ENCODE measurements at regions not wholly inside any gene's neighbourhood (a gene's known extent, or its start where the extent isn't known, plus 50 kb on each side); places are given as distances from the start of the nearest gene placed in this dataset.

DNA sequence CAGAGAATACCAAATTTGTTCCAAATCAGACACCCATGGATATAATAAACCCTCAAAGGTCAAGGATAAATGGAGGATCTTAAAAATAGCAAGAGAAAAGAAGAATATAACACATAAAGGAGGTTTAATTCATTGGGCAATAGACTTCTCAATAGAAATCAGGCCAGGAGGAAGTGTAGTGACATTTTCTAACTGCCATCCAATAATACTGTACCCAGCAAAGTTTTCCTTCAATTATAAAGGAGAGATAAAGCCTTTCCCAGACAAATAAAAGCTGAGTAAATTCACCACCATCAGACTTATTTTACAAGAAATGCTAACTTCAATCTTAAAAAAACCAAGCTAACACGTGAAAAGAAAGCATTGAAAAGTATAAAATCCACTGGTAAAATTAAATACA lies 121.6 kb downstream of the MSTN start:
- ATAC-seq, result no peak
- TF ChIP-seq, protein P1, sequence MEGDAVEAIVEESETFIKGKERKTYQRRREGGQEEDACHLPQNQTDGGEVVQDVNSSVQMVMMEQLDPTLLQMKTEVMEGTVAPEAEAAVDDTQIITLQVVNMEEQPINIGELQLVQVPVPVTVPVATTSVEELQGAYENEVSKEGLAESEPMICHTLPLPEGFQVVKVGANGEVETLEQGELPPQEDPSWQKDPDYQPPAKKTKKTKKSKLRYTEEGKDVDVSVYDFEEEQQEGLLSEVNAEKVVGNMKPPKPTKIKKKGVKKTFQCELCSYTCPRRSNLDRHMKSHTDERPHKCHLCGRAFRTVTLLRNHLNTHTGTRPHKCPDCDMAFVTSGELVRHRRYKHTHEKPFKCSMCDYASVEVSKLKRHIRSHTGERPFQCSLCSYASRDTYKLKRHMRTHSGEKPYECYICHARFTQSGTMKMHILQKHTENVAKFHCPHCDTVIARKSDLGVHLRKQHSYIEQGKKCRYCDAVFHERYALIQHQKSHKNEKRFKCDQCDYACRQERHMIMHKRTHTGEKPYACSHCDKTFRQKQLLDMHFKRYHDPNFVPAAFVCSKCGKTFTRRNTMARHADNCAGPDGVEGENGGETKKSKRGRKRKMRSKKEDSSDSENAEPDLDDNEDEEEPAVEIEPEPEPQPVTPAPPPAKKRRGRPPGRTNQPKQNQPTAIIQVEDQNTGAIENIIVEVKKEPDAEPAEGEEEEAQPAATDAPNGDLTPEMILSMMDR (IDR thresholded peaks at IDR 0.05), result no peak
- no peak for TF ChIP-seq POLR2A (IDR thresholded peaks at IDR 0.05)
- Histone ChIP-seq H3K4me1 (no peaks in the 10 kb centered on the region), H3K9me3 (peaks cover 0 to 49% (median 34%) of the 10 kb centered on the region in 12 donors), H3K4me3 (no peak overlapping the region), H3K27ac (no peak overlapping the region), H3K27me3 (no peaks in the 10 kb centered on the region), H3K36me3 (no peaks in the 10 kb centered on the region)
- intact Hi-C loops (cut with DNase I), result no loop called here
- no peak for DNase-seq
- WGBS, 4 donors, result 75 to 85% (median 79%) methylated on average over 1 of the region's 1 CpG

DNA sequence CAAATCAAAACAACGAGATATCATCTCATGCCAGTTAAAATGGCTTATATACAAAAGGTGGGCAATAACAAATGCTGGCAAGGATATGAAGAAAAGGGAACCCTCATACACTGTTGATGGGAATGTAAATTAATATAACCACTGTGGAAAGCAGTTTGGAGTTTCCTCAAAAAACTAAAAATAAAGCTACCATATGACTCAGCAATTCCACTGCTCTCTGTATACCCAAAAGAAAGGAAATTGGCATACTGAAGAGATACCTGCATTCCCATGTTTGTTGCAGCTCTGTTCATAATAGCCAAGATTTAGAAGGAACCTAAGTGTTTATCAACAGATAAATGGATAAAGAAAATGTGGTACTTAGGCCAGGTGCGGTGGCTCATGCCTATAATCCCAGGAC lies 124.8 kb downstream of the MSTN start:
- H3K9me3 ChIP-seq, result peaks cover 0 to 39% (median 24%) of the 10 kb centered on the region in 12 donors
- DNase-seq (no peak), ATAC-seq (no peak)
- no peak overlapping the region for H3K4me3 ChIP-seq
- H3K36me3 ChIP-seq, result no peaks in the 10 kb centered on the region
- H3K27ac ChIP-seq, result no peak overlapping the region
- H3K4me1 ChIP-seq, result no peaks in the 10 kb centered on the region
- 89 to 95% (median 92%) methylated on average over 2 of the region's 2 CpGs for WGBS, 4 donors
- TF ChIP-seq POLR2A (IDR thresholded peaks at IDR 0.05), result no peak
- TF ChIP-seq, protein P1 (IDR thresholded peaks at IDR 0.05), result no peak
- no peaks in the 10 kb centered on the region for H3K27me3 ChIP-seq
- intact Hi-C loops (cut with DNase I), result no loop called here

DNA sequence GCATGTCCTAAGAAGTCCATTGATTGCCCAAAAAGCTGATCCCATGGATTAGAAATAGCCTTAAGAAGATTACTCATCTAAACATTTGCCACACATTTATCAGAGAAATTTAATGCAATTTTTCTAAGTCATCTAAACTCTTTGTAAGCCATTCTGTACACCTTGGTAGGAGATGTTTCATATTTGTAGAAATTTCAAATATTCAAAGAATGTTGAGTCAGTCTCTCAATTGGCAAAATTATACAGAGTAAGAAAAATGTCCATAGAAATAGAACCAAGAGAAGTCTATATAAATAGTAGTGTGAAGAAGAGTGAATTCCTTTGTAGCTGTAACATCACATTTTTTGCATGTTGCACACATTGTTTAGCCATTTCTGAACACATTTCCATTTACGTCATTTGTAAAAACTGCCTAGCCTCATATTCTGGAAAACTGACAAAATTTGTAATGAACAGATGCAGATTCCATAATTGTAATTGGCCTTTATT lies 128.6 kb downstream of the MSTN start:
- TF ChIP-seq, protein P1 (IDR thresholded peaks at IDR 0.05), result no peak
- no peak for TF ChIP-seq POLR2A (IDR thresholded peaks at IDR 0.05)
- H3K36me3 ChIP-seq, result no peaks in the 10 kb centered on the region
- H3K27me3 ChIP-seq, result no peaks in the 10 kb centered on the region
- no peak overlapping the region for H3K27ac ChIP-seq
- intact Hi-C loops (cut with DNase I), result no loop called here
- ATAC-seq (no peak), DNase-seq (no peak)
- peaks cover 0 to 3% (median 0%) of the 10 kb centered on the region in 12 donors for H3K9me3 ChIP-seq
- WGBS, 4 donors, result 81 to 85% (median 83%) methylated on average over 1 of the region's 1 CpG
- H3K4me3 ChIP-seq, result no peak overlapping the region
- no peaks in the 10 kb centered on the region for H3K4me1 ChIP-seq

DNA sequence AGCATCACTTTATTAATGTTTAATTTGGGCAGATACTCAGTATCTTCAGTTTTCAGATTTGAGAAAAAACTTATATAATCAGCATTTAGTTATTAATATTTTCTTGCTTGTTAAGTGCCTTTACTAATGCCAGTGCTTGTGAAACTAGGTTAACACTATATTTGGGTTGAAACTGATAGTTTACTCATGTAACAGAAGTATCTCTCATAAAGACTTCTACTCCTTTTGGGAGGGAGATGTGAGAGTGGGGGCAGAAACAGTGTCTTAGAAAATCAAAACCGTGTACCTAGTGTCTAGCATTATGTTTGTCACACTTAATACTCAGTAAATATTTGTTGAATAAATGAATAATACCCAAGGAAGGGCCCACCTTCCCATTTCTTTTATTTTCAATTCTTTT lies 129.5 kb downstream of the MSTN start:
- 57 to 73% (median 64%) methylated on average over 1 of the region's 1 CpG for WGBS, 4 donors
- no peak for TF ChIP-seq POLR2A (IDR thresholded peaks at IDR 0.05)
- TF ChIP-seq, protein P1 (IDR thresholded peaks at IDR 0.05), result no peak

More for the DNA sequence above, 129.5 kb downstream of the MSTN start:
- Histone ChIP-seq H3K27ac (no peak overlapping the region), H3K36me3 (no peaks in the 10 kb centered on the region), H3K4me3 (no peak overlapping the region), H3K27me3 (no peaks in the 10 kb centered on the region), H3K9me3 (no peaks in the 10 kb centered on the region), H3K4me1 (no peaks in the 10 kb centered on the region)
- intact Hi-C loops (cut with DNase I), result no loop called here
- DNase-seq, result no peak
- ATAC-seq, result no peak

All from heart left ventricle (tissue), 16 donors.